Posterior vena cava (tissue), 2 donors: ENCODE measurements at regions not wholly inside any gene's neighbourhood (a gene's known extent, or its start where the extent isn't known, plus 50 kb on each side); places are given as distances from the start of the nearest gene placed in this dataset.
"Not testable (repeated sequence)": the region's sequence is repeated elsewhere in the genome, so short reads cannot be mapped to it uniquely, and the experiment has no call there.

Experiments
- DNase-seq: peaks from one replicate; pipeline ENCODE4 v3.0.0-alpha.2; 2020; ENCODE audit warnings: low spot score
- intact Hi-C, 2 donors: fragments of 100-400 bp; cut with DNase I; formaldehyde crosslinking; loops; one replicate each; pipeline versions ENCODE4 v1.14.1 to v1.14.2; 2022 to 2023
- donor health status: DM: yes; HTN: yes; CAD: no.
- donor health status: DM: yes; HTN: yes; CAD: no.

DNA sequence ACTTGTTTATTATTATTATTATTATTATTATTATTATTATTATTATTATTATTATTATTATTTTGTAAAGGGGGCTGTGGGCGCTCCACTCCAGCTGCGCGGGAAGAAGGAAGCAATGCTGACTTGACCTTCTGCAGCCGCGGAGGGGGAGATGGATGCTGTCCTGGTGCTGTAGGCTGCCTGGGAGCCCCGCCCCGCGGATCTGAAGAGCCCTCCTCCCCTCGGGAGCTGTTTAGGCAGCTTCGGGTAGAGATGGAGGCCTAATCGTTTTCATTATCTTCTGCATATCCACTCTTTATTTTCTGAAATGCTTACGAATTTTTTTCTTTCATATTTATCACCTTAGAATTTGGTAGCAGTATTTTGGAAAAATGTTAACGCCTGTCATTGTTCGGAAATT, 101.2 kb upstream of the KLF6 start:
- peak; percentile 86 for DNase-seq
- intact Hi-C loops: no loop called here

DNA sequence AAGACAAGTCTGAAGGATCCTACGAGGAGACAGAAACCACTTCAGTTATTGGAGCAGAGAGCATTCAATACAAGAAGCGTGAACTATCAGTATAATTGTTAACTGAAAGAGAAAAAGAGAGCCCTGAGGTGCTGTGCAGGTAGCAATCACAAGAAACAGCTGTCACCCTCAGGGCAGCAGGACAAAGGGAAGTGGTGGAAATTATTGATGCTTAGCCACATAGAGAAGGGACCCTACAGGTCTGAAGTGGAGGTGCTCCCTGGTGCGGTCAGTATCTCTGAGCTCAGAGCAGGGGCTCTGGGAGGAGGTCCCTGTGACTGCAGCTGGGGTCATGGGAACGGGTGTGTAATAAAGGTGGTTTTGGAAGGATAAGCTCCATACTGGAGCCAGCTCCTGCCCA, 97.8 kb upstream of the KLF6 start:
- DNase-seq: no peak
- intact Hi-C loops: no loop called here

GRCh38 chr10:3881622-3882021, 96.6 kb upstream of the KLF6 start:
- intact Hi-C loops: no loop called here
- no peak for DNase-seq

DNA sequence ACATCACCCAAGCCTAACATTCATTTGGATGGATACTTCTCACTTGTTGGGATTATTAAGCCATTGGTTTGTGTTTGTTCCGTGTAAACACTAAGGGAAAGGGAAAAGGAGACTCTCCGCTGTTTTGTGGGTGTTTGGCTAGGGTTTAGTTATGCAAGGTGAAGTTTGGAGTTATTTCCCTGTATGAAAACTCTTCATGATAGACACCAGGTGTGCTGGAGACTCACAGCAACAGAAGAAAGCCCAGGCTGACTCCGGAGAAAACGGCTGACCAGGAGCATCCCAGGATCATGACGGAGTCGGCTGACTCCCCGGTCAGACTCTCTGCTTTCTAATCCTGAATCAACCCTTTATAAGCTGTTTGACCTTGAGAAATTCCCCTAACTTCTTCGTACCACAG, 94.1 kb upstream of the KLF6 start:
- no peak for DNase-seq
- intact Hi-C loops: no loop called here

DNA sequence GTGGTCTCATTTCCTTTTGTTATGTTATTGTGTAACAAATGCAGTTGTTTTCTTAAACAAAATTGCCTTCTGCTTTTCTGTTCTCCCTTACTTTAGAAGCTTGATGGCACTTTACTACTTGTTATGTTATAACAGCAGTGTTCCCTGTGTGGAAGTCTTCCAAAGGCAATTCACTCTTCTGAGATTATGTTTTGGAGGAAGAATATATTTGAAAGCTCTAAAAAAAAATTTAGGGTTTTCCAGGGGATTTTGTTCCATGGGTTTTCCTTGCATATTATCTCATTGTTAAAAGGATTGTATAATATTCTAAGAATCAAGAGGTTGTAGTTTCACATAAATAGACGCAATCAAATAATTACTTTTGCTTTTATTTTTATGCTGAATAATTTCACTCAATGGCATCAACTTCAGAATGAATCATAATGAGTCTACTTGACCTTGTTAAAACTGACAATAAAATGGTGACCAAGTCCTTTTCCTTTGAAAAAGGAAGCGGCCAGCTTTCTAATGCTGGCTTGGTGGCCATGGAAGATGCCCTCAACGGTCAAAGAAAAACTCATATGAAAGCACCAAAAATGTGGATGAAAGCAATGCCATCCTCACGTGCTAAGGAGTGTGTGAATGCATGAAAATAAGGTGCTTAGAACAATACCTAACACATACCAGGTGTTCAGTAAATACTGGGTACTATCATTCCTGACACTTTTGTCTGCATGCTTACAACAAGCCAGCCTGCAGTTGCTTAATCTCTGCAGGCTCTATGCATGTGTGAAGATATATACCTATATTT, 92.4 kb upstream of the KLF6 start:
- no peak for DNase-seq
- intact Hi-C loops: no loop called here

DNA sequence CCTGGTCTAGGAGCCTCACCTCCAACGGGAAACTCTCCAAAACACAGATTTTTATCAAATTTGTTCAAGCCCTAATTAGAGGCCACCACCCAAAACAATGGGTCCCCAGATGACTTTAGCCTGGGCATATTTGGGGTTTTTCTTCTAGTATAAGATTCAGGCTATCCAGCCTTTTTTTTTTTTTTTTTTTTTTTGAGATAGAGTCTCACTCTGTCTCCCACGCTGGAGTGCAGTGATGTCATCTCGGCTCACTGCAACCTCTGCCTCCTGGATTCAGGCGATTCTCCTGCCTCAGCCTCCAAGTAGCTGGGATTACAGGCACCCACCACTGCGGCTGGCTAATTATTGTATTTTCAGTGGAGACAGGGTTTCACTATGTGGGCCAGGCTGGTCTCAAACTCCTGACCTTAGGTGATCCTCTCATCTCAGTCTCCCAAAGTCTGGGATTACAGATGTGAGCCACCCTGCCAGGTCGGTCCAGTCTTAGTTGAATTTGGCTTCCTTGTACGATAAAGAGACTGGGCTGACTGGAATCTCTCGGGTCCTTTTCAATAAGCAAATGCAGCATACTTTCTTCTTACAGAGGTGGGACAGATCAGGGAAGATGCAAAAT, 91.4 kb upstream of the KLF6 start:
- intact Hi-C loops: no loop called here
- no peak for DNase-seq

GRCh38 chr10:3875842-3876235, 90.8 kb upstream of the KLF6 start:
- no peak for DNase-seq
- intact Hi-C loops: no loop called here

- no peak for DNase-seq
- intact Hi-C loops: no loop called here
These were observed 90.2 kb upstream of the KLF6 start for GRCh38 chr10:3874990-3875841.

- DNase-seq, intact Hi-C loops: not testable (repeated sequence)
These were observed 89.6 kb upstream of the KLF6 start for GRCh38 chr10:3874610-3874989.

DNA sequence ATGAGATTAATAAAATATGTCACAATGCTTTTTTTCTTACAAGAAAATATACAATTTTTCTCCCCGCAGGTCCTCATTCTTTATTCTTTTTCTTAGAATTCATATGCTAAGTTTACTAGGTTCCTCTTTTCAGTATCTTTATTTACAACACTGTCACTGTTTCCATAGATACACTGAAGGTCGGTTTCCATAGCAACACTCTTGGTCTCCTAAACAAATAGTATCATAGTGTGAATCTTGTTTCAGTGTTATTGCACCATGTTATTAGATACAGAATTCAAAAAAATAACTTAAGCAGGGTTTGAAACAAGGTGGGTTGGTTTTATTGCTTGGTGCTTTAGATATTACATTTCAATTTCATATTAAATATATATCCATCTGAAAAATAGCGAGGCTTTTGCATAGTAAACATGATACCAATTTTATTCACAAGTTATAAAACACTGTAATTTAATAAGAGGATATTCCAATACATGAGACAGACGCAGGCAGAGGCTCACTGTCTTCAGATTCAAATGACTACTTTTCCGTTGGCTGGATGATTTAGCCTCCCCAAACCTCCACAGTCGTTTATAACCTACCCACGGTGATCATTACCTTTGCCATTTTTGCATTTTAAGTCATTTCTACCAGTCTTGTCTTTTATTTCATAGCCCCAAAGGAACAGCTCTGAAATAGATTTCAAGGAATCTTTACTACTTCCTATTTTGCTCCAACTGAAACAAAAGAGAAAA, 88.9 kb upstream of the KLF6 start:
- intact Hi-C loops: no loop called here
- no peak for DNase-seq

- no peak for DNase-seq
- intact Hi-C loops: no loop called here
These were observed 87.8 kb upstream of the KLF6 start for GRCh38 chr10:3872712-3873329.

DNA sequence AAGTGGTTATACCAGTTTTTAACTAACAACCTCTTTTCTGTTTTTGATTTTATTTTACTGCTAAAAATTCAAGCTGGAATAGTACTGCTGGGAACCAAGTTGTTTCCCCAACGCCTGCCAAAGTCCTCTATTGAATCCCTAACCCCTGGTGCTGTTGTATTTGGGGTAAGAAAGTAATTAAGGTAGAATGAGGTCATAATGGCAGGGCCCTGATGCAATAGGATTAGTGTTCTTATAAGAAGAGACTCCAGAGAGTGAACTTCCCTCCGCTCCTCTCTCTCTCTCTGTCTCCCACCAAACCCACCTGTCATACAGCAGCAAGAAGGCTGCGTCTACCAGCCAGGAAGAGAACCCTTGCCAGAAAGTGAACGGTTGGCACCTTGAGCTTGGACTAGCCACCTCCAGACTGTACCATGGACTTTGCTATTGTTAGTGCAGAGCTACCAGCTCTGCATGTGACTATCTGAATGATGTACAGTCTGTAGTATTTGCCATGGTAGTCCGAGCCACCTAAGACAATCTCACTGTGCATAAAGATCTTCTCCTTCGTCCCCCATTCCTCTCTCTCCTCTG, 86.5 kb upstream of the KLF6 start:
- intact Hi-C loops: no loop called here
- DNase-seq: no peak

GRCh38 chr10:3869036-3869435, 84.0 kb upstream of the KLF6 start:
- DNase-seq: no peak
- intact Hi-C loops: no loop called here

GRCh38 chr10:3868271-3868664, 83.3 kb upstream of the KLF6 start:
- no peak for DNase-seq
- intact Hi-C loops: no loop called here

- DNase-seq: no peak
- intact Hi-C loops: no loop called here
These were observed 82.7 kb upstream of the KLF6 start for GRCh38 chr10:3867454-3868270.

DNA sequence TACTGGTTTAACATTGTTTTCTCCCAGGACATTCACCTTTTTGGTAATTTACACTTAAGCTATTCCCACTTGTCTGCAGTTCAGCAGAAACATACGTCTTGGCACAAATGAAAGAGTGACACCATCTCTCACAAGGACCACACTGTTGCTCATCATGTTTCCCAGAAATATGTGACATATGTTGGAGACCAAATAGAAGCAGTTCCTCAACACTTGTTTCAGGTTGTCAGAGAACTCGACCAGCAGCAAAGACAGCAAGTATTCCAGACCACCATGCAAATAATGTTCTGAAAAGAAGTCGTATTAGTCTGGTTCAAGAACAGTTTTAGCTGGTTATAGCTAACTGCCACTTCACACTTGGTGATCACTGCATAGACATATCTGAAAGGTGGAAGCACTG, 81.3 kb upstream of the KLF6 start:
- no peak for DNase-seq
- intact Hi-C loops: no loop called here

- intact Hi-C loops: no loop called here
- DNase-seq: no peak
These were observed 80.6 kb upstream of the KLF6 start for GRCh38 chr10:3865565-3865964.

- intact Hi-C loops: no loop called here
- no peak for DNase-seq
These were observed 76.8 kb upstream of the KLF6 start for GRCh38 chr10:3861795-3862194.
